ENCODE measurements at regions not wholly inside any gene's neighbourhood (a gene's known extent, or its start where the extent isn't known, plus 50 kb on each side); places are given as distances from the start of the nearest gene placed in this dataset. TPM values are rescaled to one million over a fixed set of nuclear protein-coding genes. Genes with fewer than 3 reads are reported as not detected.

DNA sequence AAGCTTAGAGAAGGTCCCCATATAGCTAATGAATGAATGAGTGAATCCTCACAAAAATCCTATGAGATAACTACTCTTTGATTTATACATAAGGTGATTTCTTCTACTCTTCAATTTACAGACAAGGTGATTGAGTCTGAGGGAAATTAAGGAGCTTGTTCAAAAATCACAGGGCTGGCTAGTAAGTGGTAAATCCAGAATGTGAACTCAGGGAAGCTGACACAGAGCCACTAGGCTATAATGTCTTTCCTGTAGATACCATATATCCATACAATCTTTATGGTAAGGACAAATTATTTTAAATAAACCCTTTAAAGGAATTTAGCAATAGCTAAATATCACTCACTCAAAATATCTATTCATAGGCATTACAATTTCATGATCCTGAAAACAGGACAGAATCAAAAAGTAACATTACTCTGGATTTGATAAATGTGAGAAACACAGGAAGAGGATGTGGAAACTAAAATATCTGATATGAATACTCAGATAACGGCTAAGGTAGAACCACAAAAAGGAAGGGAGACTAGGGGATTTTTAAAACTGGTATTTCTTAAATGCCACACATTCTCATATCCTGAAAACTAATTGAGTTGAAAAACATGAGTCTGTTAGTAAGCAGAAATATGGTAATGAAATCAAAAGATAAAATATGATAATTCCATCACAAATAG, 108.2 kb downstream of the NBPF12 start:
- FAIRE-seq (peak; percentile 57), DNase-seq (ENCODE audit: low read depth, low spot score) (no peak)
- ChIA-PET CTCF (no interaction called here), POLR2A (no interaction called here)
- Histone ChIP-seq H3K4me3 (replicated peaks in 1 of 3; ENCODE audit: insufficient read depth in 1 of 3, low read depth in 1 of 3, low read length in 3 of 3) (no peak overlapping the region), H3K9me1 (replicated peaks; ENCODE audit: control insufficient read depth, extremely low read depth, insufficient read depth, low read length) (no peaks in the 10 kb centered on the region), H3K36me3 (ENCODE audit: control insufficient read depth in 2 of 2, extremely low read depth in 1 of 2, insufficient read depth in 2 of 2, low read length in 2 of 2) (no peaks in the 10 kb centered on the region), H3K27me3 (ENCODE audit: control insufficient read depth in 2 of 2, insufficient read depth in 2 of 2, low read length in 2 of 2) (no peaks in the 10 kb centered on the region), H3K9me3 (replicated peaks; ENCODE audit: control insufficient read depth, insufficient read depth, low read length) (no peaks in the 10 kb centered on the region), H4K20me1 (replicated peaks; ENCODE audit: control insufficient read depth, extremely low read depth, insufficient read depth, low read length) (no peaks in the 10 kb centered on the region), H3K79me2 (ENCODE audit: control insufficient read depth, insufficient read depth, low read length) (no peaks in the 10 kb centered on the region), H3K4me2 (ENCODE audit: insufficient read depth, low read length) (no peak overlapping the region), H3K27ac (ENCODE audit: insufficient read depth, low read depth, low read length) (no peak overlapping the region), H3K9ac (replicated peaks; ENCODE audit: extremely low read depth, insufficient read depth, low read length) (no peak overlapping the region), H2AFZ (ENCODE audit: low read depth, low read length) (no peak overlapping the region), H3K4me1 (ENCODE audit: control insufficient read depth, extremely low read depth, insufficient read depth, low read length) (no peaks in the 10 kb centered on the region)
- BruUV-seq (replicated peaks): no TSS peak
- TF ChIP-seq, protein P1, sequence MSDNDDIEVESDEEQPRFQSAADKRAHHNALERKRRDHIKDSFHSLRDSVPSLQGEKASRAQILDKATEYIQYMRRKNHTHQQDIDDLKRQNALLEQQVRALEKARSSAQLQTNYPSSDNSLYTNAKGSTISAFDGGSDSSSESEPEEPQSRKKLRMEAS (IDR thresholded peaks at IDR 0.05; ENCODE audit: insufficient read depth, insufficient read length): no peak
- TF ChIP-seq GATA2 (IDR thresholded peaks at IDR 0.05; ENCODE audit: insufficient read depth, insufficient read length, low read depth, low read length): peak; percentile 23
- no peak for TF ChIP-seq POLR2A (IDR thresholded peaks at IDR 0.05; ENCODE audit: low read depth, low read length)
- intact Hi-C loops (cut with micrococcal nuclease): no loop called here
- dilution Hi-C loops (cut with MboI; ENCODE audit: extremely low pct_ligation_motif_present, low sequenced_read_pairs): no loop called here

Small RNA genes lying in the stretch of these regions (small RNA-seq; reads per million reads assigned to genes)
- not detected for gene RNU1-151P (ENCODE audit: insufficient read depth, insufficient read length, low read depth, low replicate concordance)
